GM23338 (cell line): ENCODE measurements at regions not wholly inside any gene's neighbourhood (a gene's known extent, or its start where the extent isn't known, plus 50 kb on each side); places are given as distances from the start of the nearest gene placed in this dataset.

Experiments
- CREB1 ChIP-seq: fragments of 250-450 bp; sonication (Bioruptor Pico); IDR thresholded peaks from 2 replicates; pipeline ENCODE4 v1.5.0; 2020; ENCODE audit warnings: low read depth, mild to moderate bottlenecking, moderate library complexity
- CTCF ChIP-seq, 2 experiments: fragments of 200-600 bp in 1 of 2; sonication (generic) in 1 of 2; conservative IDR thresholded peaks; 2 replicates each; pipeline versions ENCODE4 v1.5.1 to v1.6.1; 2016 to 2017; ENCODE audit warnings: antibody characterized with exemption in 2 of 2, low read depth in 2 of 2, mild to moderate bottlenecking in 2 of 2, moderate library complexity in 1 of 2
- EZH2 ChIP-seq: fragments of 200-600 bp; sonication (generic); IDR thresholded peaks from one replicate; pipeline ENCODE4 v1.8.0; 2017; ENCODE audit warnings: antibody characterized with exemption, mild to moderate bottlenecking, low read depth; ENCODE audit not compliant: unreplicated experiment
- EZH2phosphoT487 ChIP-seq: fragments of 200-600 bp; sonication (generic); IDR thresholded peaks from one replicate; pipeline ENCODE4 v1.8.1; 2018; ENCODE audit warnings: antibody characterized with exemption; ENCODE audit not compliant: unreplicated experiment
- JUNB ChIP-seq: IDR thresholded peaks from one replicate; pipeline ENCODE4 v1.6.1; 2016; ENCODE audit warnings: antibody characterized with exemption; ENCODE audit not compliant: unreplicated experiment
- NANOG ChIP-seq: IDR thresholded peaks from 2 replicates; pipeline ENCODE4 v1.6.1; 2016; ENCODE audit warnings: antibody characterized with exemption, borderline replicate concordance
- POLR2AphosphoS5 ChIP-seq: IDR thresholded peaks from 2 replicates; pipeline ENCODE4 v1.6.1; 2016; ENCODE audit warnings: antibody characterized with exemption, low read depth
- REST ChIP-seq: IDR thresholded peaks from one replicate; pipeline ENCODE4 v1.6.1; 2018; ENCODE audit warnings: antibody characterized with exemption; ENCODE audit not compliant: unreplicated experiment
- STAT1 ChIP-seq: IDR thresholded peaks from one replicate; pipeline ENCODE4 v1.6.1; 2016; ENCODE audit warnings: antibody characterized with exemption; ENCODE audit not compliant: unreplicated experiment
- ZNF114 ChIP-seq: fragments of 250-450 bp; sonication (Bioruptor Pico); IDR thresholded peaks from 2 replicates; pipeline ENCODE4 v1.5.0; 2020; ENCODE audit warnings: mild to moderate bottlenecking, moderate library complexity
- ZNF462 ChIP-seq: fragments of 250-450 bp; sonication (Bioruptor Pico); IDR thresholded peaks from 2 replicates; pipeline ENCODE4 v1.5.0; 2020; ENCODE audit warnings: mild to moderate bottlenecking, moderate library complexity

- TF ChIP-seq CTCF (conservative IDR thresholded peaks at IDR 0.05; ENCODE audit: low read depth in 2 of 2) (no peak), CREB1 (CRISPR knock-in tag) (no peak), REST (no peak), EZH2 (no peak), POLR2AphosphoS5 (no peak), EZH2phosphoT487 (no peak), NANOG (no peak), ZNF114 (CRISPR knock-in tag) (no peak), JUNB (no peak), STAT1 (no peak), ZNF462 (CRISPR knock-in tag) (no peak)
These were observed 375.3 kb downstream of the VPS13C start for GRCh38 chr15:61684749-61685467.
